Keratinocyte (primary cell): ENCODE measurements at regions not wholly inside any gene's neighbourhood (a gene's known extent, or its start where the extent isn't known, plus 50 kb on each side); places are given as distances from the start of the nearest gene placed in this dataset.

Source experiments
- DNase-seq: peaks from one replicate; pipeline ENCODE4 v3.0.0-alpha.2; 2011; ENCODE audit warnings: low read depth, missing footprints, low spot score
- FAIRE-seq: peaks from 2 replicates; lab custom pipeline; 2011; peaks lifted over from hg19 to GRCh38; lab: Jason Lieb, UNC
- H2AFZ ChIP-seq: 2 replicates; pipeline ENCODE4 v1.6.0; 2012; ENCODE audit warnings: low read length, control low read depth, inconsistent platforms; ENCODE audit not compliant: control insufficient read depth
- H3K27ac ChIP-seq: 2 replicates; pipeline ENCODE4 v1.5.1; 2011; ENCODE audit warnings: low read length; ENCODE audit not compliant: control insufficient read depth, insufficient read depth
- H3K27me3 ChIP-seq: 3 replicates; pipeline ENCODE4 v1.6.0; 2011; ENCODE audit warnings: low read length; ENCODE audit not compliant: control insufficient read depth, insufficient read depth; ENCODE audit errors: extremely low read depth
- H3K36me3 ChIP-seq, 2 experiments: 2 replicates in 1 of 2; 3 replicates in 1 of 2; pipeline ENCODE4 v1.5.1; 2011; ENCODE audit warnings: low read length in 2 of 2, mild to moderate bottlenecking in 1 of 2; ENCODE audit not compliant: control insufficient read depth in 2 of 2, insufficient read depth in 2 of 2; ENCODE audit errors: extremely low read depth in 1 of 2
- H3K4me1 ChIP-seq: 3 replicates; pipeline ENCODE4 v1.5.1; 2011; ENCODE audit warnings: low read length; ENCODE audit not compliant: control insufficient read depth, insufficient read depth; ENCODE audit errors: extremely low read depth
- H3K4me2 ChIP-seq: 3 replicates; pipeline ENCODE4 v1.6.0; 2011; ENCODE audit warnings: low read depth, low read length; ENCODE audit not compliant: control insufficient read depth, insufficient read depth; ENCODE audit errors: extremely low read depth
- H3K4me3 ChIP-seq, 3 experiments: fragments of 200-600 bp in 1 of 3; sonication (generic) in 1 of 3; 2 replicates in 2 of 3; 3 replicates in 1 of 3; pipeline ENCODE4 v1.5.1; 2011 to 2016; ENCODE audit warnings: low read length in 3 of 3, mild to moderate bottlenecking in 3 of 3, control low read depth in 2 of 3, inconsistent platforms in 1 of 3, low read depth in 1 of 3, mixed read lengths in 1 of 3, mixed run types in 1 of 3, moderate library complexity in 1 of 3; ENCODE audit not compliant: control insufficient read depth in 2 of 3, insufficient read depth in 2 of 3; ENCODE audit errors: extremely low read depth in 1 of 3
- H3K79me2 ChIP-seq: 2 replicates; pipeline ENCODE4 v1.6.0; 2012; ENCODE audit warnings: low read length; ENCODE audit not compliant: control insufficient read depth, insufficient read depth
- H3K9ac ChIP-seq: 3 replicates; pipeline ENCODE4 v1.6.0; 2011; ENCODE audit warnings: low read length; ENCODE audit not compliant: control insufficient read depth, insufficient read depth; ENCODE audit errors: extremely low read depth
- H3K9me1 ChIP-seq: 3 replicates; pipeline ENCODE4 v1.6.0; 2011; ENCODE audit warnings: low read length; ENCODE audit not compliant: control insufficient read depth, insufficient read depth; ENCODE audit errors: extremely low read depth
- H3K9me3 ChIP-seq: 2 replicates; pipeline ENCODE4 v1.5.1; 2012; ENCODE audit warnings: low read depth, low read length; ENCODE audit not compliant: control insufficient read depth
- H4K20me1 ChIP-seq: 3 replicates; pipeline ENCODE4 v1.6.0; 2011; ENCODE audit warnings: low read length; ENCODE audit not compliant: control insufficient read depth, insufficient read depth; ENCODE audit errors: extremely low read depth
- EZH2 ChIP-seq: IDR thresholded peaks from one replicate; pipeline ENCODE4 v1.6.1; 2012; ENCODE audit warnings: inconsistent platforms, mild to moderate bottlenecking, low read length, moderate library complexity
- dilution Hi-C: fragments of 300-500 bp; cut with MboI; formaldehyde crosslinking; loops from one replicate; pipeline ENCODE4 v1.7.0; 2020; ENCODE audit warnings: low sequenced_read_pairs; ENCODE audit not compliant: extremely low pct_ligation_motif_present
- TF ChIP-seq, protein P1 (sequence below), 3 experiments: IDR thresholded peaks in 1 of 3; conservative IDR thresholded peaks in 1 of 3; optimal IDR thresholded peaks in 1 of 3; 2 replicates in 2 of 3; 3 replicates in 1 of 3; pipeline versions ENCODE3 to v1.5.1; 2011; ENCODE audit warnings: low read length in 3 of 3, mild to moderate bottlenecking in 3 of 3, moderate library complexity in 2 of 3, control low read depth in 1 of 3, inconsistent platforms in 1 of 3; ENCODE audit not compliant: insufficient read depth in 2 of 3; ENCODE audit errors: extremely low read depth in 1 of 3

DNA sequence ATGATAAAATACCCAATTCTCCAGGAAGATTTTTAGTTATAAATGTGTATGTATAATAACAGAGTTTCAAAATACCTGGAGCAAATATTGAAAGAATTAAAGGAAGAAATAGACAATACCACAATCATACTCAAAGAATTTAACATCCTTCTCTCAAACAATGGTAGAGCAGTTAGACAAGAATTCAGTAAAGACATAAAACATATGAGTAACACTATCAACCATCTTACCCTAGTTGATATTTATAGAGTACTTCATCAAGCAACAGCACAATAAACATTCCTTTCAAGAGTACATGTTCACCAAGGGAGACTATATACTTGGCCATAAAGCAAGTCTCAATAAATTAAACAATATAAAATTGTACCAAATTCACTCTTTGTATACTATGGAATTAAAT lies 108.4 kb downstream of the DLEU7 start:
- DNase-seq (no peak), FAIRE-seq (no peak)
- H3K36me3 ChIP-seq, result no peaks in the 10 kb centered on the region
- TF ChIP-seq, protein P1, sequence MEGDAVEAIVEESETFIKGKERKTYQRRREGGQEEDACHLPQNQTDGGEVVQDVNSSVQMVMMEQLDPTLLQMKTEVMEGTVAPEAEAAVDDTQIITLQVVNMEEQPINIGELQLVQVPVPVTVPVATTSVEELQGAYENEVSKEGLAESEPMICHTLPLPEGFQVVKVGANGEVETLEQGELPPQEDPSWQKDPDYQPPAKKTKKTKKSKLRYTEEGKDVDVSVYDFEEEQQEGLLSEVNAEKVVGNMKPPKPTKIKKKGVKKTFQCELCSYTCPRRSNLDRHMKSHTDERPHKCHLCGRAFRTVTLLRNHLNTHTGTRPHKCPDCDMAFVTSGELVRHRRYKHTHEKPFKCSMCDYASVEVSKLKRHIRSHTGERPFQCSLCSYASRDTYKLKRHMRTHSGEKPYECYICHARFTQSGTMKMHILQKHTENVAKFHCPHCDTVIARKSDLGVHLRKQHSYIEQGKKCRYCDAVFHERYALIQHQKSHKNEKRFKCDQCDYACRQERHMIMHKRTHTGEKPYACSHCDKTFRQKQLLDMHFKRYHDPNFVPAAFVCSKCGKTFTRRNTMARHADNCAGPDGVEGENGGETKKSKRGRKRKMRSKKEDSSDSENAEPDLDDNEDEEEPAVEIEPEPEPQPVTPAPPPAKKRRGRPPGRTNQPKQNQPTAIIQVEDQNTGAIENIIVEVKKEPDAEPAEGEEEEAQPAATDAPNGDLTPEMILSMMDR (optimal IDR thresholded peaks at IDR 0.05 in 1 of 3, IDR thresholded peaks at IDR 0.05 in 1 of 3, conservative IDR thresholded peaks at IDR 0.05 in 1 of 3; ENCODE audit: extremely low read depth in 1 of 3, insufficient read depth in 2 of 3, low read length in 3 of 3), result no peak
- TF ChIP-seq EZH2, result no peak
- H3K4me1 ChIP-seq, result peaks cover 24% of the 10 kb centered on the region
- H4K20me1 ChIP-seq, result no peaks in the 10 kb centered on the region
- no peak overlapping the region for H3K4me3 ChIP-seq
- H3K27ac ChIP-seq, result no peak overlapping the region
- H3K27me3 ChIP-seq, result no peaks in the 10 kb centered on the region
- peaks cover 3% of the 10 kb centered on the region for H3K9me3 ChIP-seq
- H3K4me2 ChIP-seq, result no peak overlapping the region
- no peaks in the 10 kb centered on the region for H3K9me1 ChIP-seq
- dilution Hi-C loops, result no loop called here
- no peak overlapping the region for H2AFZ ChIP-seq
- H3K9ac ChIP-seq, result no peak overlapping the region
- H3K79me2 ChIP-seq, result no peaks in the 10 kb centered on the region

DNA sequence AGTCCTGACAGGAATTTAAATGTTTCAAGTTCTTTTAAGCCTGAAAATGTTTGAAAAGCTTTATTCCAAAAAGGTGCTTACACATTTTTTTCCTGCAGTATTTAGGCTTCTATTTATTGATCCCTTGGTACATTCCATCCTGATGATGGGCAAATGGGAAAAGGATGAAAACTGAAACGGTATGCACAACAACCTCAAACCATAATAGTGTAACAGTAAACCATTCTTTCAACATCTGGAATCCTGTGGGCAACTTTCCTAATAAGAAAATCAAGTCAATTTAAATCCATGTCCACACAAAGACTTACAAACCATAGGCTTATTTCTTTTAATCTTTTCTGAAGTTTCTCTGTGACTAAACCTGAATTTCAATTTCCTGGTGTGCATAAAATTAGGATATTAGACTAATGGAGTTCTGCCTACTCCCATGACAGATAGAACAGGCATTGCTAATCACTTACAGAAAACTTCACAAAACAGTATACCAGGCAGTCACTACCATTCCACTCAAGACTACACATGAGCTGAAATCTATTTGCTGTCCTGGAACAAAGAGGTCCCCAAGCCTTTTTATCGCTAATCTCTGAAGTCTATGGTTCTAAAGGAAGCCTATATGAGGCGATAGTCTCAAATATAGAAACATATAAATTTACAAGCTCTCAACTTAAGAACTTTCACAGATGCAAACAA lies 103.3 kb downstream of the DLEU7 start:
- Histone ChIP-seq H3K4me2 (no peak overlapping the region), H3K27ac (no peak overlapping the region), H3K4me3 (no peak overlapping the region), H3K27me3 (no peaks in the 10 kb centered on the region), H4K20me1 (no peaks in the 10 kb centered on the region), H3K79me2 (no peaks in the 10 kb centered on the region), H2AFZ (no peak overlapping the region), H3K9me3 (no peaks in the 10 kb centered on the region), H3K4me1 (no peaks in the 10 kb centered on the region), H3K9ac (no peak overlapping the region), H3K36me3 (no peaks in the 10 kb centered on the region), H3K9me1 (no peaks in the 10 kb centered on the region)
- FAIRE-seq, result no peak
- DNase-seq, result no peak
- TF ChIP-seq, protein P1 (optimal IDR thresholded peaks at IDR 0.05 in 1 of 3, IDR thresholded peaks at IDR 0.05 in 1 of 3, conservative IDR thresholded peaks at IDR 0.05 in 1 of 3; ENCODE audit: extremely low read depth in 1 of 3, insufficient read depth in 2 of 3, low read length in 3 of 3), result no peak
- TF ChIP-seq EZH2, result no peak
- dilution Hi-C loops, result no loop called here
